BLaER1 (cell line): ENCODE measurements at regions not wholly inside any gene's neighbourhood (a gene's known extent, or its start where the extent isn't known, plus 50 kb on each side); places are given as distances from the start of the nearest gene placed in this dataset.

Experiments
- H3K27ac ChIP-seq: shearing (Covaris generic); formaldehyde crosslinking; 2 replicates; pipeline ENCODE4 v1.8.1; 2022
- H3K27me3 ChIP-seq: shearing (Covaris generic); formaldehyde crosslinking; 2 replicates; pipeline ENCODE4 v1.8.1; 2022
- H3K36me3 ChIP-seq: shearing (Covaris generic); formaldehyde crosslinking; 2 replicates; pipeline ENCODE4 v1.8.1; 2022
- H3K4me1 ChIP-seq: shearing (Covaris generic); formaldehyde crosslinking; 2 replicates; pipeline ENCODE4 v1.8.1; 2022
- H3K4me2 ChIP-seq: shearing (Covaris generic); formaldehyde crosslinking; 2 replicates; pipeline ENCODE4 v1.8.1; 2022
- H3K4me3 ChIP-seq: shearing (Covaris generic); formaldehyde crosslinking; 2 replicates; pipeline ENCODE4 v1.8.1; 2022
- H3K9ac ChIP-seq: shearing (Covaris generic); formaldehyde crosslinking; 2 replicates; pipeline ENCODE4 v1.8.1; 2022
- H3K9me3 ChIP-seq: shearing (Covaris generic); formaldehyde crosslinking; 2 replicates; pipeline ENCODE4 v1.8.1; 2022
- H4K20me1 ChIP-seq: shearing (Covaris generic); formaldehyde crosslinking; 2 replicates; pipeline ENCODE4 v1.8.1; 2022
- Cebpa-rat ChIP-seq: shearing (Covaris generic); IDR thresholded peaks from 2 replicates; pipeline ENCODE4 v1.8.1; 2022

GRCh38 chr21:16037421-16037955 is 307.7 kb downstream of the USP25 start:
- Histone ChIP-seq H3K27me3 (no peaks in the 10 kb centered on the region), H3K9me3 (no peaks in the 10 kb centered on the region), H4K20me1 (no peaks in the 10 kb centered on the region), H3K27ac (no peak overlapping the region), H3K4me1 (no peaks in the 10 kb centered on the region), H3K36me3 (no peaks in the 10 kb centered on the region), H3K9ac (no peak overlapping the region), H3K4me3 (no peak overlapping the region), H3K4me2 (no peak overlapping the region)
- no peak for TF ChIP-seq Cebpa-rat

- H3K27ac ChIP-seq, result no peak overlapping the region
- no peaks in the 10 kb centered on the region for H3K27me3 ChIP-seq
- no peak overlapping the region for H3K9ac ChIP-seq
- H3K9me3 ChIP-seq, result no peaks in the 10 kb centered on the region
- TF ChIP-seq Cebpa-rat, result no peak
- H3K4me3 ChIP-seq, result no peak overlapping the region
- H3K4me1 ChIP-seq, result no peaks in the 10 kb centered on the region
- no peaks in the 10 kb centered on the region for H4K20me1 ChIP-seq
- H3K4me2 ChIP-seq, result no peak overlapping the region
- no peaks in the 10 kb centered on the region for H3K36me3 ChIP-seq
These were observed 310.8 kb downstream of the USP25 start for GRCh38 chr21:16040601-16041000.

- Histone ChIP-seq H3K36me3 (no peaks in the 10 kb centered on the region), H3K4me1 (peaks cover 5% of the 10 kb centered on the region; the same call in 1 of the 2 replicates), H3K9ac (no peak overlapping the region), H3K4me3 (no peak overlapping the region), H4K20me1 (no peaks in the 10 kb centered on the region), H3K4me2 (no peak overlapping the region), H3K27ac (no peak overlapping the region), H3K9me3 (peaks cover 4% of the 10 kb centered on the region; the same call in 1 of the 2 replicates), H3K27me3 (no peaks in the 10 kb centered on the region)
- TF ChIP-seq Cebpa-rat, result no peak
These were observed 314.9 kb downstream of the USP25 start for GRCh38 chr21:16044676-16045075.

GRCh38 chr21:16046656-16047330 is 317.0 kb downstream of the USP25 start:
- no peaks in the 10 kb centered on the region for H3K27me3 ChIP-seq
- no peak overlapping the region for H3K4me2 ChIP-seq
- H3K9ac ChIP-seq, result no peak overlapping the region
- peaks cover 4% of the 10 kb centered on the region; the same call in 1 of the 2 replicates for H3K9me3 ChIP-seq
- H3K36me3 ChIP-seq, result no peaks in the 10 kb centered on the region
- TF ChIP-seq Cebpa-rat, result no peak
- no peaks in the 10 kb centered on the region for H4K20me1 ChIP-seq
- H3K4me1 ChIP-seq, result peaks cover 5% of the 10 kb centered on the region; the same call in 1 of the 2 replicates
- H3K4me3 ChIP-seq, result no peak overlapping the region
- no peak overlapping the region for H3K27ac ChIP-seq

- Histone ChIP-seq H3K9me3 (peaks cover 4% of the 10 kb centered on the region; the same call in 1 of the 2 replicates), H3K4me1 (peaks cover 5% of the 10 kb centered on the region; the same call in 1 of the 2 replicates), H3K4me2 (no peak overlapping the region), H3K9ac (no peak overlapping the region), H3K4me3 (no peak overlapping the region), H3K27me3 (no peaks in the 10 kb centered on the region), H4K20me1 (no peaks in the 10 kb centered on the region), H3K36me3 (no peaks in the 10 kb centered on the region), H3K27ac (no peak overlapping the region)
- no peak for TF ChIP-seq Cebpa-rat
These were observed 318.1 kb downstream of the USP25 start for GRCh38 chr21:16047904-16048303.

GRCh38 chr21:16055014-16055413 is 325.2 kb downstream of the USP25 start:
- Histone ChIP-seq H3K36me3 (no peaks in the 10 kb centered on the region), H3K4me2 (no peak overlapping the region), H4K20me1 (no peaks in the 10 kb centered on the region), H3K4me3 (no peak overlapping the region), H3K4me1 (no peaks in the 10 kb centered on the region), H3K27ac (no peak overlapping the region), H3K9me3 (peaks cover 6% of the 10 kb centered on the region), H3K9ac (no peak overlapping the region), H3K27me3 (no peaks in the 10 kb centered on the region)
- no peak for TF ChIP-seq Cebpa-rat

GRCh38 chr21:16058896-16059295 is 329.1 kb downstream of the USP25 start:
- Histone ChIP-seq H3K27ac (no peak overlapping the region), H4K20me1 (no peaks in the 10 kb centered on the region), H3K27me3 (no peaks in the 10 kb centered on the region), H3K4me1 (no peaks in the 10 kb centered on the region), H3K9me3 (peaks cover 26% of the 10 kb centered on the region), H3K9ac (no peak overlapping the region), H3K4me3 (no peak overlapping the region), H3K36me3 (no peaks in the 10 kb centered on the region), H3K4me2 (no peak overlapping the region)
- no peak for TF ChIP-seq Cebpa-rat

- no peaks in the 10 kb centered on the region for H3K27me3 ChIP-seq
- H4K20me1 ChIP-seq, result no peaks in the 10 kb centered on the region
- H3K36me3 ChIP-seq, result no peaks in the 10 kb centered on the region
- H3K4me3 ChIP-seq, result no peak overlapping the region
- peaks cover 26% of the 10 kb centered on the region for H3K9me3 ChIP-seq
- no peaks in the 10 kb centered on the region for H3K4me1 ChIP-seq
- no peak overlapping the region for H3K27ac ChIP-seq
- TF ChIP-seq Cebpa-rat, result no peak
- H3K9ac ChIP-seq, result no peak overlapping the region
- no peak overlapping the region for H3K4me2 ChIP-seq
These were observed 330.2 kb downstream of the USP25 start for GRCh38 chr21:16059981-16060380.

GRCh38 chr21:16061194-16061593 is 331.4 kb downstream of the USP25 start:
- no peak overlapping the region for H3K4me2 ChIP-seq
- H3K27me3 ChIP-seq, result no peaks in the 10 kb centered on the region
- H3K27ac ChIP-seq, result no peak overlapping the region
- no peaks in the 10 kb centered on the region for H3K36me3 ChIP-seq
- no peaks in the 10 kb centered on the region for H3K4me1 ChIP-seq
- no peak overlapping the region for H3K9ac ChIP-seq
- H4K20me1 ChIP-seq, result no peaks in the 10 kb centered on the region
- H3K4me3 ChIP-seq, result no peak overlapping the region
- peaks cover 26% of the 10 kb centered on the region for H3K9me3 ChIP-seq
- TF ChIP-seq Cebpa-rat, result no peak

GRCh38 chr21:16069178-16070112 is 339.7 kb downstream of the USP25 start:
- Histone ChIP-seq H4K20me1 (no peaks in the 10 kb centered on the region), H3K4me1 (no peaks in the 10 kb centered on the region), H3K27me3 (no peaks in the 10 kb centered on the region), H3K9ac (no peak overlapping the region), H3K4me2 (no peak overlapping the region), H3K27ac (no peak overlapping the region), H3K9me3 (no peaks in the 10 kb centered on the region), H3K4me3 (no peak overlapping the region), H3K36me3 (no peaks in the 10 kb centered on the region)
- no peak for TF ChIP-seq Cebpa-rat
